KMS-11 (cell line): ENCODE measurements at regions not wholly inside any gene's neighbourhood (a gene's known extent, or its start where the extent isn't known, plus 50 kb on each side); places are given as distances from the start of the nearest gene placed in this dataset.

ENCODE experiments used
- H2AFZ ChIP-seq: fragments of 200-600 bp; sonication (generic); 2 replicates; pipeline ENCODE4 v1.6.1; 2016; ENCODE audit warnings: antibody characterized with exemption, mixed run types, low read depth
- H3K27ac ChIP-seq: fragments of 200-600 bp; sonication (generic); 2 replicates; pipeline ENCODE4 v1.6.1; 2016; ENCODE audit warnings: mild to moderate bottlenecking, mixed run types
- H3K27me3 ChIP-seq: fragments of 200-600 bp; sonication (generic); 2 replicates; pipeline ENCODE4 v1.6.1; 2017; ENCODE audit warnings: mild to moderate bottlenecking, low read depth, mixed run types, moderate library complexity; ENCODE audit not compliant: insufficient read depth
- H3K36me3 ChIP-seq: fragments of 200-600 bp; sonication (generic); 2 replicates; pipeline ENCODE4 v1.6.1; 2017; ENCODE audit warnings: mild to moderate bottlenecking, mixed run types; ENCODE audit not compliant: insufficient read depth
- H3K4me1 ChIP-seq: fragments of 200-600 bp; sonication (generic); 2 replicates; pipeline ENCODE4 v1.6.1; 2016; ENCODE audit warnings: mild to moderate bottlenecking, low read depth, mixed run types; ENCODE audit not compliant: poor library complexity, severe bottlenecking
- H3K4me2 ChIP-seq: fragments of 200-600 bp; sonication (generic); 2 replicates; pipeline ENCODE4 v1.7.0; 2016; ENCODE audit warnings: mild to moderate bottlenecking, mixed run types
- H3K4me3 ChIP-seq: fragments of 200-600 bp; sonication (generic); IDR thresholded peaks from 2 replicates; pipeline ENCODE4 v1.6.1; 2017; ENCODE audit warnings: low read depth, low read length, mixed read lengths; ENCODE audit not compliant: insufficient read depth
- H3K79me2 ChIP-seq: fragments of 200-600 bp; sonication (generic); 2 replicates; pipeline ENCODE4 v1.6.1; 2016; ENCODE audit warnings: low read depth, mixed run types; ENCODE audit not compliant: insufficient read depth
- H3K9ac ChIP-seq: fragments of 200-600 bp; sonication (generic); 2 replicates; pipeline ENCODE4 v1.6.1; 2016; ENCODE audit warnings: mild to moderate bottlenecking, mixed run types
- H4K20me1 ChIP-seq: fragments of 200-600 bp; sonication (generic); 2 replicates; pipeline ENCODE4 v1.6.1; 2016; ENCODE audit warnings: mild to moderate bottlenecking, mixed run types; ENCODE audit not compliant: insufficient read depth
- TF ChIP-seq, protein P1 (sequence below): fragments of 200-600 bp; sonication (generic); conservative IDR thresholded peaks from 2 replicates; pipeline ENCODE4 v1.6.1; 2017; ENCODE audit warnings: low read depth, mild to moderate bottlenecking, antibody characterized with exemption, low read length, moderate library complexity, mixed read lengths

DNA sequence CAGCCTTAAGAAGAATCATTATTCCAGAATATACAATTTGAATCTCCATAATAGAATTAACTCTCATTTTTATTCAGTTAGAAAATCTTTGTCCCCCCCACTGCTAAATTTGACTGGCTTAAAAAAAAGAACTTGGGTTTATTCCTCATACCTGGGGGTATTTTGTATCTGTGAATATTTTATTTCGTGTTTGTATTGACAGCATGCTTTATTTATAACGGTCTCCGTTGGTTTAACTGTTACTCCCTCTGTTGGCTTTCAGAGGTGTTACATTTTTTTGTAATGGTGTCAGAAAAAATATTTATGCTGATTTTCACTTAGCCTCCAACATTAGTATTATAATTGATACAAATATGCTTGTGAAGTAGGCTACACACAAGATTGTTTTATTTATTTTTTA, 109.1 kb downstream of the HAUS1 start:
- TF ChIP-seq, protein P1, sequence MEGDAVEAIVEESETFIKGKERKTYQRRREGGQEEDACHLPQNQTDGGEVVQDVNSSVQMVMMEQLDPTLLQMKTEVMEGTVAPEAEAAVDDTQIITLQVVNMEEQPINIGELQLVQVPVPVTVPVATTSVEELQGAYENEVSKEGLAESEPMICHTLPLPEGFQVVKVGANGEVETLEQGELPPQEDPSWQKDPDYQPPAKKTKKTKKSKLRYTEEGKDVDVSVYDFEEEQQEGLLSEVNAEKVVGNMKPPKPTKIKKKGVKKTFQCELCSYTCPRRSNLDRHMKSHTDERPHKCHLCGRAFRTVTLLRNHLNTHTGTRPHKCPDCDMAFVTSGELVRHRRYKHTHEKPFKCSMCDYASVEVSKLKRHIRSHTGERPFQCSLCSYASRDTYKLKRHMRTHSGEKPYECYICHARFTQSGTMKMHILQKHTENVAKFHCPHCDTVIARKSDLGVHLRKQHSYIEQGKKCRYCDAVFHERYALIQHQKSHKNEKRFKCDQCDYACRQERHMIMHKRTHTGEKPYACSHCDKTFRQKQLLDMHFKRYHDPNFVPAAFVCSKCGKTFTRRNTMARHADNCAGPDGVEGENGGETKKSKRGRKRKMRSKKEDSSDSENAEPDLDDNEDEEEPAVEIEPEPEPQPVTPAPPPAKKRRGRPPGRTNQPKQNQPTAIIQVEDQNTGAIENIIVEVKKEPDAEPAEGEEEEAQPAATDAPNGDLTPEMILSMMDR: peak; percentile 81
- no peak overlapping the region for H2AFZ ChIP-seq
- H3K36me3 ChIP-seq: no peaks in the 10 kb centered on the region; the same call in 1 of the 2 replicates
- no peak overlapping the region for H3K27ac ChIP-seq
- no peaks in the 10 kb centered on the region for H3K27me3 ChIP-seq
- no peak overlapping the region for H3K9ac ChIP-seq
- peaks cover 20% of the 10 kb centered on the region for H4K20me1 ChIP-seq
- H3K4me2 ChIP-seq: no peak overlapping the region
- peaks cover 40% of the 10 kb centered on the region for H3K4me1 ChIP-seq
- peaks cover 77% of the 10 kb centered on the region for H3K79me2 ChIP-seq
- H3K4me3 ChIP-seq: no peak overlapping the region

DNA sequence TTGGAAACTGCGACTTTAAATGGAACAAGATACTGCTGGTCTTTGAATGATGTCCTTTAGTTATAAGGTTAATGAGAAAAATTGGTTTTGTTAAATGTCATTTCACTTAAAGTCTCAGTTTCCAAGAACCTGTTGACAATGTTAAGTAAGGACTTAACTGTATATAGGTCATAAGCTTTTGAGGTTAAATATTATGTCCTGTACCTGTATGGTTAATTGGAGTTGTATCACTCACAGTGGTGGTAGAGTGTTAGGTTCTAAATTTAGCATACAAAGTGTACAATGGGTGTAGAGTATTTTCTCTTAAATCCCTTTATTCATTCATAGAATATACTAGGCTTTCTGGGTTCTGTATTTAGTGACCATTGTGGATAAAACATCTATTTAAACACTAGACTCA, 110.2 kb downstream of the HAUS1 start:
- H3K27ac ChIP-seq: no peak overlapping the region
- TF ChIP-seq, protein P1: no peak
- H3K4me3 ChIP-seq: no peak overlapping the region
- H3K4me2 ChIP-seq: no peak overlapping the region
- no peaks in the 10 kb centered on the region for H3K27me3 ChIP-seq
- no peak overlapping the region for H2AFZ ChIP-seq
- peaks cover 72% of the 10 kb centered on the region for H3K79me2 ChIP-seq
- peaks cover 16% of the 10 kb centered on the region for H4K20me1 ChIP-seq
- no peak overlapping the region for H3K9ac ChIP-seq
- H3K36me3 ChIP-seq: no peaks in the 10 kb centered on the region; the same call in 1 of the 2 replicates
- peaks cover 30% of the 10 kb centered on the region for H3K4me1 ChIP-seq

DNA sequence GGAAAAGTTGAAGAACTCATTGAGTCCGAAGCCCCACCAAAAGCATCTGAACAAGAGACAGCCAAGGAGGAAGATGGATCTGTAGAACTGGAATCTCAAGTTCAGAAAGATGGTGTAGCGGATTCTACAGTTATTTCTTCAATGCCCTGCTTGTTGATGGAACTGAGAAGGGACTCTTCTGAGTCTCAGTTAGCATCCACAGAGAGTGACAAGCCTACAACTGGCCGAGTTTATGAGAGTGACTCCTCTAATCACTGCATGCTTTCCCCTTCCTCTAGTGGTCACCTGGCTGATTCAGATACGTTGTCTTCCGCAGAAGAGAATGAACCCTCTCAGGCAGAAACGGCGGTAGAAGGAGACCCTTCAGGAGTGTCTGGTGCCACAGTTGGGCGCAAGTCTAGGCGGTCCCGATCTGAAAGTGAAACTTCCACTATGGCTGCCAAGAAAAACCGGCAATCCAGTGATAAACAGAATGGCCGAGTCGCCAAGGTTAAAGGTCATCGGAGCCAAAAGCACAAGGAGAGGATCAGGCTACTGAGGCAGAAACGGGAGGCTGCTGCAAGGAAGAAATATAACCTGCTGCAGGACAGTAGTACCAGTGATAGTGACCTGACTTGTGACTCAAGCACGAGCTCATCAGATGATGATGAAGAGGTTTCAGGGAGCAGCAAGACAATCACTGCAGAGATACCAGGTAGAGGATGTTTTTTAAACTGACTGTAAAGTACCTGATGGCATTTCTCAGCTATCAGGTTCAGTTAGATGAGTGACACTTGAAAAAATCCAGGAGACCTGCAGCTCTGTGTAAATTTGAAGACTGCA, 111.9 kb downstream of the HAUS1 start:
- no peaks in the 10 kb centered on the region for H3K27me3 ChIP-seq
- H2AFZ ChIP-seq: no peak overlapping the region
- H3K79me2 ChIP-seq: peaks cover 67% of the 10 kb centered on the region
- no peak overlapping the region for H3K9ac ChIP-seq
- no peak overlapping the region for H3K27ac ChIP-seq
- TF ChIP-seq, protein P1: no peak
- H3K4me3 ChIP-seq: no peak overlapping the region
- H3K4me1 ChIP-seq: peaks cover 27% of the 10 kb centered on the region
- no peak overlapping the region for H3K4me2 ChIP-seq
- no peaks in the 10 kb centered on the region; the same call in 1 of the 2 replicates for H3K36me3 ChIP-seq
- peaks cover 19% of the 10 kb centered on the region for H4K20me1 ChIP-seq

DNA sequence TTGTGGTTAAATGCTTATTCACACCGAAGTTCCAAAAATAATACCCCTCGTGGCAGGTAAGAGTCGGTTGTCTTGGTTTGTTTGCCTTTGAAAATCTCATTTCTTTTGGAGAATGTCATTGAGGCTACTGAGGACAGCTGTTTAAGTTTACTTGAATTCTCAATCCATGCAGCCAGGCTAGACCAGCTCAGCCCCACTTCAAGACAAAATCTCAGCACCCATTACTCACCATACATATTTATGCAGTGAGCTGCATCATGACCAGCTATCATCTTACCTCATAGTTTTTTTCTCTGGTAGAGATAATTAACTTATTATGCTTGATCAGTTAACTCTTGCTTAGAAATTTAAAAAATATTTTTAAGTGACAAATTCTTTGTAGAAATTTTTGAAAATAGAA, 115.9 kb downstream of the HAUS1 start:
- Histone ChIP-seq H3K4me3 (no peak overlapping the region), H3K4me1 (peaks cover 6% of the 10 kb centered on the region), H3K9ac (no peak overlapping the region), H2AFZ (no peak overlapping the region), H3K27ac (no peak overlapping the region), H3K27me3 (no peaks in the 10 kb centered on the region), H4K20me1 (peaks cover 3% of the 10 kb centered on the region), H3K4me2 (no peak overlapping the region), H3K36me3 (no peaks in the 10 kb centered on the region; the same call in 1 of the 2 replicates), H3K79me2 (peaks cover 48% of the 10 kb centered on the region; the same call in 1 of the 2 replicates)
- TF ChIP-seq, protein P1: no peak
